Endothelial cell of umbilical vein (primary cell): ENCODE measurements at regions not wholly inside any gene's neighbourhood (a gene's known extent, or its start where the extent isn't known, plus 50 kb on each side); places are given as distances from the start of the nearest gene placed in this dataset.

Experiments
- BruUV-seq: library from RNA; stranded (reverse); fragments of 400-500 nt; replicated peaks from 2 replicates; lab custom pipeline; 2021; lab: Mats Ljungman, UMichigan
- CTCF ChIA-PET: fragments of 300-600, 350-600 bp; sonication (Branson Sonifier 250); formaldehyde crosslinking; loops from one replicate; lab custom pipeline; 2021; ENCODE audit warnings: antibody characterized with exemption, inconsistent platforms; lab: Charles Lee
- POLR2A ChIA-PET: fragments of 300-600, 350-600 bp; sonication (Branson Sonifier 250); formaldehyde crosslinking; loops from one replicate; lab custom pipeline; 2021; ENCODE audit warnings: antibody characterized with exemption, inconsistent platforms; lab: Charles Lee
- DNase-seq: peaks from one replicate; pipeline ENCODE4 v3.0.0-alpha.2; 2011; ENCODE audit warnings: low read depth, low spot score
- FAIRE-seq: peaks from 2 replicates; lab custom pipeline; 2011; peaks lifted over from hg19 to GRCh38; lab: Jason Lieb, UNC
- H2AFZ ChIP-seq: 2 replicates; pipeline ENCODE4 v1.6.0; 2012; ENCODE audit warnings: low read depth, low read length, control low read depth, inconsistent platforms
- H3K27ac ChIP-seq: 2 replicates; pipeline ENCODE4 v1.5.1; 2011; ENCODE audit warnings: low read depth, mild to moderate bottlenecking, control low read depth, low read length, moderate library complexity; ENCODE audit not compliant: insufficient read depth
- H3K27me3 ChIP-seq, 2 experiments: 2 replicates each; pipeline versions ENCODE4 v1.6.0 to v1.6.1; 2011; ENCODE audit warnings: low read length in 2 of 2, mixed read lengths in 1 of 2; ENCODE audit not compliant: control insufficient read depth in 2 of 2, insufficient read depth in 2 of 2
- H3K36me3 ChIP-seq, 2 experiments: 2 replicates in 1 of 2; 3 replicates in 1 of 2; pipeline ENCODE4 v1.5.1; 2011; ENCODE audit warnings: low read length in 2 of 2, mild to moderate bottlenecking in 1 of 2, moderate library complexity in 1 of 2; ENCODE audit not compliant: control insufficient read depth in 2 of 2, insufficient read depth in 2 of 2; ENCODE audit errors: extremely low read depth in 1 of 2
- H3K4me1 ChIP-seq: 3 replicates; pipeline ENCODE4 v1.5.1; 2011; ENCODE audit warnings: mild to moderate bottlenecking, low read length; ENCODE audit not compliant: control insufficient read depth, insufficient read depth; ENCODE audit errors: extremely low read depth
- H3K4me2 ChIP-seq: 2 replicates; pipeline ENCODE4 v1.6.1; 2011; ENCODE audit warnings: low read length, control low read depth, mixed read lengths; ENCODE audit not compliant: insufficient read depth
- H3K4me3 ChIP-seq, 3 experiments: fragments of 200-600 bp in 1 of 3; sonication (generic), shearing (Covaris generic) in 1 of 3; replicated peaks in 1 of 3; 2 replicates each; pipeline ENCODE4 v1.5.1; 2011 to 2016; ENCODE audit warnings: control low read depth in 3 of 3, low read length in 3 of 3, mild to moderate bottlenecking in 2 of 3, inconsistent platforms in 1 of 3, low read depth in 1 of 3, moderate library complexity in 1 of 3; ENCODE audit not compliant: insufficient read depth in 1 of 3
- H3K79me2 ChIP-seq: 2 replicates; pipeline ENCODE4 v1.6.0; 2012; ENCODE audit warnings: low read length, inconsistent platforms; ENCODE audit not compliant: control insufficient read depth, insufficient read depth
- H3K9ac ChIP-seq: replicated peaks from 2 replicates; pipeline ENCODE3; 2011; ENCODE audit warnings: low read length, control low read depth; ENCODE audit not compliant: insufficient read depth; ENCODE audit errors: extremely low read depth
- H3K9me1 ChIP-seq: replicated peaks from 3 replicates; pipeline ENCODE4 v1.6.0; 2011; ENCODE audit warnings: mild to moderate bottlenecking, low read length; ENCODE audit not compliant: control insufficient read depth, insufficient read depth; ENCODE audit errors: extremely low read depth
- H3K9me3 ChIP-seq: replicated peaks from 2 replicates; pipeline ENCODE4 v1.5.1; 2012; ENCODE audit warnings: low read length, inconsistent platforms; ENCODE audit not compliant: control insufficient read depth, insufficient read depth
- H4K20me1 ChIP-seq: replicated peaks from 2 replicates; pipeline ENCODE3; 2011; ENCODE audit warnings: mild to moderate bottlenecking, low read length; ENCODE audit not compliant: control insufficient read depth, insufficient read depth; ENCODE audit errors: extremely low read depth
- EZH2 ChIP-seq: IDR thresholded peaks from 2 replicates; pipeline ENCODE4 v1.6.1; 2012; ENCODE audit warnings: borderline replicate concordance, low read depth, mild to moderate bottlenecking, moderate library complexity, low read length, inconsistent platforms; ENCODE audit not compliant: severe bottlenecking
- GATA2 ChIP-seq: IDR thresholded peaks from 2 replicates; pipeline ENCODE4 v1.7.0; 2011; ENCODE audit warnings: low read depth, mild to moderate bottlenecking, moderate library complexity, mixed read lengths, low read length; ENCODE audit not compliant: insufficient read length, insufficient read depth
- JUN ChIP-seq: IDR thresholded peaks from 2 replicates; pipeline ENCODE4 v1.6.1; 2011; ENCODE audit warnings: borderline replicate concordance, low read depth; ENCODE audit not compliant: insufficient read length, insufficient read depth
- MYC ChIP-seq: IDR thresholded peaks from one replicate; pipeline ENCODE4 v1.6.1; 2011; ENCODE audit warnings: mild to moderate bottlenecking, low read depth, low read length
- POLR2A ChIP-seq: IDR thresholded peaks from 2 replicates; pipeline ENCODE4 v1.6.1; 2012; ENCODE audit warnings: low read depth, mild to moderate bottlenecking, control low read depth, low read length
- POLR2AphosphoS5 ChIP-seq: IDR thresholded peaks from 2 replicates; pipeline ENCODE4 v1.6.1; 2012; ENCODE audit warnings: low read depth, mild to moderate bottlenecking, control low read depth, low read length, moderate library complexity; ENCODE audit not compliant: insufficient read depth
- dilution Hi-C: fragments of 300-500 bp; cut with MboI; formaldehyde crosslinking; loops from one replicate; pipeline ENCODE4 v1.15.0; 2019; ENCODE audit warnings: low sequenced_read_pairs; ENCODE audit not compliant: extremely low pct_ligation_motif_present
- intact Hi-C: fragments of 100-400 bp; cut with micrococcal nuclease; formaldehyde crosslinking; loops from one replicate; pipeline ENCODE4 v1.10.0; 2022
- TF ChIP-seq, protein P1 (sequence below), 2 donors: IDR thresholded peaks; 1 replicate in 1 of 2; 2 replicates in 1 of 2; pipeline ENCODE4 v1.5.1; 2011; ENCODE audit warnings: low read length in 2 of 2, mild to moderate bottlenecking in 2 of 2, moderate library complexity in 2 of 2, control low read depth in 1 of 2, inconsistent platforms in 1 of 2, low read depth in 1 of 2; ENCODE audit not compliant: insufficient read depth in 1 of 2; ENCODE audit errors: extremely low read depth in 1 of 2
- TF ChIP-seq, protein P2 (sequence below): IDR thresholded peaks from 2 replicates; pipeline ENCODE4 v1.6.1; 2011; ENCODE audit not compliant: insufficient read depth, insufficient read length

GRCh38 chr2:226620176-226620575 lies 179.4 kb downstream of the IRS1 start:
- TF ChIP-seq, protein P1, sequence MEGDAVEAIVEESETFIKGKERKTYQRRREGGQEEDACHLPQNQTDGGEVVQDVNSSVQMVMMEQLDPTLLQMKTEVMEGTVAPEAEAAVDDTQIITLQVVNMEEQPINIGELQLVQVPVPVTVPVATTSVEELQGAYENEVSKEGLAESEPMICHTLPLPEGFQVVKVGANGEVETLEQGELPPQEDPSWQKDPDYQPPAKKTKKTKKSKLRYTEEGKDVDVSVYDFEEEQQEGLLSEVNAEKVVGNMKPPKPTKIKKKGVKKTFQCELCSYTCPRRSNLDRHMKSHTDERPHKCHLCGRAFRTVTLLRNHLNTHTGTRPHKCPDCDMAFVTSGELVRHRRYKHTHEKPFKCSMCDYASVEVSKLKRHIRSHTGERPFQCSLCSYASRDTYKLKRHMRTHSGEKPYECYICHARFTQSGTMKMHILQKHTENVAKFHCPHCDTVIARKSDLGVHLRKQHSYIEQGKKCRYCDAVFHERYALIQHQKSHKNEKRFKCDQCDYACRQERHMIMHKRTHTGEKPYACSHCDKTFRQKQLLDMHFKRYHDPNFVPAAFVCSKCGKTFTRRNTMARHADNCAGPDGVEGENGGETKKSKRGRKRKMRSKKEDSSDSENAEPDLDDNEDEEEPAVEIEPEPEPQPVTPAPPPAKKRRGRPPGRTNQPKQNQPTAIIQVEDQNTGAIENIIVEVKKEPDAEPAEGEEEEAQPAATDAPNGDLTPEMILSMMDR (IDR thresholded peaks at IDR 0.05; ENCODE audit: extremely low read depth in 1 of 2, insufficient read depth in 1 of 2, low read depth in 1 of 2, low read length in 2 of 2): no peak
- TF ChIP-seq GATA2: no peak
- TF ChIP-seq JUN: no peak
- no peak for TF ChIP-seq POLR2AphosphoS5
- no peak for TF ChIP-seq EZH2
- TF ChIP-seq POLR2A: no peak
- no peak for TF ChIP-seq MYC
- TF ChIP-seq, protein P2, sequence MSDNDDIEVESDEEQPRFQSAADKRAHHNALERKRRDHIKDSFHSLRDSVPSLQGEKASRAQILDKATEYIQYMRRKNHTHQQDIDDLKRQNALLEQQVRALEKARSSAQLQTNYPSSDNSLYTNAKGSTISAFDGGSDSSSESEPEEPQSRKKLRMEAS: no peak
- Histone ChIP-seq H3K4me2 (no peak overlapping the region), H3K9me3 (no peaks in the 10 kb centered on the region), H3K9me1 (no peaks in the 10 kb centered on the region), H3K27me3 (peaks cover 0 to 2% of the 10 kb centered on the region in 2 experiments), H3K4me3 (no peak overlapping the region), H3K36me3 (no peaks in the 10 kb centered on the region), H3K4me1 (no peaks in the 10 kb centered on the region), H2AFZ (no peak overlapping the region), H3K9ac (no peak overlapping the region), H3K79me2 (no peaks in the 10 kb centered on the region), H3K27ac (no peak overlapping the region), H4K20me1 (no peaks in the 10 kb centered on the region)
- BruUV-seq: no TSS peak
- dilution Hi-C loops (no loop called here), intact Hi-C loops (no loop called here)
- no peak for FAIRE-seq
- DNase-seq: no peak
- CTCF ChIA-PET: no interaction called here
- POLR2A ChIA-PET: no interaction called here
